NT2/D1 (cell line): ENCODE measurements at regions not wholly inside any gene's neighbourhood (a gene's known extent, or its start where the extent isn't known, plus 50 kb on each side); places are given as distances from the start of the nearest gene placed in this dataset.

Source experiments
- SUZ12 ChIP-seq: IDR thresholded peaks from 2 replicates; pipeline ENCODE4 v1.6.1; 2011; ENCODE audit not compliant: insufficient read length, insufficient read depth; ENCODE audit errors: extremely low read depth
- YY1 ChIP-seq: IDR thresholded peaks from 2 replicates; pipeline ENCODE4 v1.6.1; 2011; ENCODE audit not compliant: insufficient read length, insufficient read depth
- ZNF274 ChIP-seq: IDR thresholded peaks from 2 replicates; pipeline ENCODE4 v1.6.1; 2011; ENCODE audit warnings: mild to moderate bottlenecking, low read depth, low read length

- TF ChIP-seq SUZ12, result no peak
- TF ChIP-seq YY1, result no peak
- no peak for TF ChIP-seq ZNF274
These were observed 74.7 kb upstream of the CA10 start for GRCh38 chr17:52233176-52233575.
